AG20443 (cell line): ENCODE measurements at regions not wholly inside any gene's neighbourhood (a gene's known extent, or its start where the extent isn't known, plus 50 kb on each side); places are given as distances from the start of the nearest gene placed in this dataset.
"Not testable (repeated sequence)": the region's sequence is repeated elsewhere in the genome, so short reads cannot be mapped to it uniquely, and the experiment has no call there.

Source experiments
- DNase-seq: peaks from one replicate; pipeline ENCODE4 v3.0.0; 2012; ENCODE audit warnings: low spot score, mixed read lengths

DNA sequence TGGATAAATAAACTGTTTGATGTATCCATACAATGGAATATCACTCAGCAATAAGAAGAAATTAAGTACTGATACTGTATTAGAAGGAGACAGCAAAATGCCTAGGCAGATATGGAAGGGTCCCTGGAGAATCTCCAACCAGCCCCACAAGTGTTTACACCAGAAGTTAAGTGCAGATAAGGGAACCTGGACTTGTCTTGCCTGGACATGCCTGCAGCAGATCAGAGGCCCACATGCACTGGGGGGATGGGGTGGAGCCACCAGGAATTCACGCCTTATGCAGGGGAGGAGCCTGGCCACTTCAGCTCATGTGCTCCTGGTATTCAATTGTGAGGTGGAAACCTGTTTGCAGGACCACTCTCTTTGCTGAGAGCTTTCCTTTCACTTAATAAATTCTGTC is 356.9 kb downstream of the TUBA3C start:
- DNase-seq: not testable (repeated sequence)

DNA sequence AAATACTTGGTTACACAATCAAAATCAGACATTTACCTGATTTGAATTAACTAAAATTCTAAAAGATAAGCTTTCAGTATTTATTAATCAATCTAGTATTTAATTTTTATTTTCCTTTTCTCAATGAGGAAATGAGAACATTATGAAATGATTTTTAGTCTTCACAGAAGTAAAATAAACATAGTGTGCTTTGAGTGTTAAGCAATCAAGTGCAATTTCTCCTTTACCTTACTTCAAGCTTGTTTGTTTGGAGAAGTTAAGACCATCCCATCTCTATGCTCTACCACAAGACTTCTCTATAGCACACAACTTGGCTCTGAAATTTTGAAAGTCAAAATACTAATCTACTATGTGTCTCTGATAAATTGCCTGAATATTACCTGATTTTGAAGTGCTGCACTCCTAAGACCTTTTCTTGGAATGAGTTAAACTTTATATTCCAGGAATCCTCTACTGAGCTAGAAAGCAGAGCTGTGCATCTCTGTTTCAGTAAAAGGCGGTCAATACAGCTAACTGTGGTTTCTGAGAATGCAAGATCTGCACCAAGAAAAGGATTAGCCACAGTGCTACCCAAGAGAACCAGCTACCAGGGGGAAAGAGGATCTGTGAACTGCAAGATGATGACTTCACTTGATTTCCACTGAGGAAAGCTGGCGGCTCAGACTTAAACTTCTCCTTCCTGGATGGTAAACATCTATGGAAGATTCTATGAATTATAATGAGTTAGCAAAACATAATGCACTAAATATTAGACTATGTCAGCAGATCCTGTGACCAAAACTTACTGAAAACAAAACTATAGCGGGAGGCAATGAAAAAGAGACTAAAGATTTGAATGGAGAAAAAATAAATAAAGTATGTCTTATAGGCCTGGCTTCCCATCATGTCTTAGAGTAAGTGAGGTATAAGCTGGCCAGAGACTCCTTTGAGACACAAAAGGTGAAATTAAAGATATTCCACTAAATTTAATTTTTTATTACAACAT is 358.7 kb downstream of the TUBA3C start:
- DNase-seq: not testable (repeated sequence)

DNA sequence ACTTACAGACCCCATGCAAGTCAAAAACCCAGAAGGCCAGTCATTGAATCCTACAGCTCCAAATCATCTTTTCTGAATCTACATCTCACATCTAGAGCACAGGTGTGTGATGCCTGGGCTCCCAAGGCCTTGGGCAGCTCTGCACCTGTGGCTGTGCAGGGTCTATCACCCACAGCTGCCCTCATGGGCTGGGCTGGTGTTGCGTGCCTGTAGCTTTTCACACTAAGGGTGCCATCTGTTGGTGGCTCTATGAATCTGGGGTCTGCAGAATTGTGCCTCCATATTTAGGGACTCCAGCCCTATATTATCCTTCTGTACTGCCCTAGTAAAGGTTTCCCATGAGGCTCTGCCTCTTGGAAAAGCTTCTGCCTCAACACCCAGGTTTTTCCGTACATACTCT is 407.6 kb downstream of the TUBA3C start:
- DNase-seq: not testable (repeated sequence)

DNA sequence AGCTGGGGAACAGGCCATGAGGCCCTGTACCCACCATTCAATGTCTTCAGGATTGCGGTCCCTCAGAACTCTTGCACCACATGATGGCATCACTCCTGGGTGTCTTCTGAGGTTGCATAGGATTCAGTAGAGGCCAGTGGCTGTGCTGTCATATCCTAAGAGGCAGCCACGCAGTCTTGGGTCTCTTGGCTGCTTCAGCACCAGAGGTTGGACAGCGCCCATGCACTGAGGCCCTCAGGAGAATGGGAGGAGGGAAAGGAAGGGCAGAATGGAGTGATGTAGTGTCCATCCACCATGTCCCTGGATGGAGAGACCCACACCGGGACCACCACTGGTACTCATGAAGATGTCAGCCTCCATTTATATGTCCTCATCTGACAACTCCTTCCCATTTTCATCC is 439.9 kb downstream of the TUBA3C start:
- not testable (repeated sequence) for DNase-seq

DNA sequence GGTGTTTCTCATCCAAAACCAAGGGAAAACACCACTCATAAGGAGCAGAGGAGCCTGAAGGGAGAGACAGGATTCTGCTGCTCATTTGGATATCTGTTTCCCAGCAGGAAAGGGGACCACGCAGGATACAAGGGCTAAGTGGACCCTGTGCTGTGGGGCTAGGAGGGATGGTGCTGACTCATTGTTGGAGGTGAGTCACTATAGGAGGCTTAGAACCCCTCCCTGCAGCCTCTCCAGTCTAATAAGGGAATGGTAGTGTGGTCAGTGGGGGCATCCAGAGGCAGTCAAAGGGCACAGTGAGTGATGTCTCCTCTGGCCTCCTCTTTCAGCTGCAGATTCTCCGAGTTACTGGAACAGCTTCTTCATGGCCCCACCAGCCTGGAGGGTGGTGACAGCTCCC is 442.3 kb downstream of the TUBA3C start:
- no peak for DNase-seq

DNA sequence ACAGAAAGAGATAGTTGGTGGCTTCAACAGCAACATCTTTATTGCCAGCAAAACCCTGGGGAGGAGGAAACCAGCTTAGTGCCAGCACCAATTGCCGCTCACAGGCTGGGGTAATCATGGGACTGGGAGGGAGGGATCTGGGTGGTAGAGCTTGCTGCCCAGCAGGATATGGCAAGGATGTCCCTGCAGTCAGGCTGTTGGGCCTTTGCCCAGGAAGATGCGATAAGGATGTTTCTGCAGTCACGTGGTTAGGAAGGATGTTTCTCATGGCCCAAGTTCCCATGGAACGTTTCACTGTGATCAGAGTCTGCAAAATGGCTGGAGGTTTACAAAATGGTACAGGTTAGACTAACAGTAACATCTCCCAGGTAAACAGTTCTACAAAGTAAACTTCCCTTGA is 443.5 kb downstream of the TUBA3C start:
- not testable (repeated sequence) for DNase-seq

DNA sequence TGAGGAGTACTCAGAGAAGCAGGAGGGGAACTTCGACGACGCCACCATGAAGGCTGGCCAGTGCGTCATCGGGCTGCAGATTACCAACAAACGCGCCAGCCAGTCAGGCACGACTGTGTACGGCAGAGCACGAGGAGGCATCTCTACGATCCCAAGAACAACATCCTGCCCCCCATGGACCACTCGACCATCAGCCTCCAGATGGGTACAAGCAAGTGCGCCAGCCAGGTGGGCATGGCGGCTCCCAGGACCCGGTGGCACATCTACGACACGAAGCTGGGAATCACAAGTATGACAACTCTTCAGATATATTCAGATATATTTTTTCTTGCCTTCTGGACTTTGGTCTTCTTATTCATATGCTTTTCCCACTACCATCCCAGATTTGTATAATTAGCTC is 454.5 kb downstream of the TUBA3C start:
- DNase-seq: not testable (repeated sequence)

DNA sequence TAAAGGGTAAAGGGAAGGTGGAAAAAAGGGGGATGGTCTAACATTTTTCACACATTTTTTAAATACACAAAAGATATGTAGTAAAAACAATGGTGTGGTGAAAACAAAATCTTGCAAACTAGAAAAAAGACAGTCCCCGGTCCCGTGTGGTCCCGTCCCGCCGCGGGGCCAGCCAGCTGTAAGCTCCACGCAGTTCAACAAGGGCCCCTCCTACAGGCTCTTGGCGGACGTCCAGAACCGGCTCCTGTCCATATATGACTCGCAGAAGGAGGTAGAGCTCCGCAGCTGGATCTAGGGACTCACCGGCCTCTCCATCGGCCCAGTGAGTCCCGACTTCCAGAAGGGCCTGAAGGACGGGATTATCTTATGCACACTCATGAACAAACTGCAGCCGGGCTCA is 455.1 kb downstream of the TUBA3C start:
- not testable (repeated sequence) for DNase-seq

DNA sequence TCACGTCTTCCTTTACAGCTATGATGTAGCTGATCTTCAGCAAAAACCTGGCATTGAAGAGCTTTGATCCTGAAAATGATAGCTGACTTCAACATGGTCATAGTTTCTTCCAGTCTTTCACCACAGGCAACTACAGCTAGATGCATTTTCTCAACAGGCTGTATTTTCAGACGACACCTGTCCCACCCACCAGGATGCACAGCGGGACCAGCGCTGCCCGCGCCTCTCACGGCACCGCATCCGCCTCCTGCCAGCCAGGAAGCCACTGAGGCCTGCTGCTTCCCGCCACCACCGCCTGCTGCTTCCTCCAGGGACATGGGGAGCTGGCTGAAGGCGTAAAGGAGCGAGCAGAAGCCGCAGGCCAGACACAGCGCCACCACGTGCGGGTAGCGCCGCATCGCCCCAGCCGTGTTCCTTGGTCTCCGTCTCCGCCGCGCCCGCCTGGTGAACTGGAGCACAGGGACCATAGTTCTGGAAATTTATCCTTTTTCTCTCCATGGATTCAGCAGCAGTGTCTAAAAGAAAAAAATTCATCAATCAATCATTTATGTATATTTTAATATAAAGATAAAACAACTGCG is 456.3 kb downstream of the TUBA3C start:
- not testable (repeated sequence) for DNase-seq

DNA sequence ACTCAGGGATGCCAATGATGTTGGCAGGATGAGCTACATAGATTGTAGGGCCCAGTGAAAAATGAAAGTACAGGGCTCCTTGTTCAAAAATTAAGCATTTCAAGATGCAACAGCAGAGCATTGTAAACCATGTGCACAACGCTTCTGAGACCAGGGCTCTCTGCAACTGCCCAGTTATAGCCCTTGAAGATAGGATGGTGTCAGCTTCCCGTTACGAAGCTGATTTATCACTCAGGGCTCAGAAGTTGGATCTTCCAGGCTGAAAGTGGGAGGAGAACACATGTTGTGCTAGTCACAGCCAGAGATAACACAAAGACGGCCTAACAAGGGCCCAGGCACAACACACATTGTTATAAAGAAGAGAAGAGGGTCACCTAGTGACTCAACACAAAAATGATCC is 466.7 kb downstream of the TUBA3C start:
- DNase-seq: no peak

DNA sequence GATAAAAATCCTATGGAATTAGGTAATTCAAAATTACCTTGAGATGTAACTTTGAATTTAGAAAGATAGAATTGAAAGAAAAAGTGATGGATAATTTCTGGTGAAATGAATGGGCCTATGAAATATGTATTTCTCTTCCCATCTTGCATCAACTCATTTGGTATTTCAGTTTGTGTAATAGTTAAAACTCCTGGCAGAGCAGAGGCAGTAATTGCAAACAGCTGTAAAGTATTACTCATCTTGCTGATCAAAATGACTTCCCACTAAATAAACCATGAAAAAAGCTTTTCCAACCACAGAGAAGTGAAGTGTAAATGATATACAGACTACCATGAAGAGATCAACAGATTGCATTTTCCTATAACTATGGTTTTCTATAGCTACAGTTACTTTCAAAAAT is 471.0 kb downstream of the TUBA3C start:
- DNase-seq: not testable (repeated sequence)

DNA sequence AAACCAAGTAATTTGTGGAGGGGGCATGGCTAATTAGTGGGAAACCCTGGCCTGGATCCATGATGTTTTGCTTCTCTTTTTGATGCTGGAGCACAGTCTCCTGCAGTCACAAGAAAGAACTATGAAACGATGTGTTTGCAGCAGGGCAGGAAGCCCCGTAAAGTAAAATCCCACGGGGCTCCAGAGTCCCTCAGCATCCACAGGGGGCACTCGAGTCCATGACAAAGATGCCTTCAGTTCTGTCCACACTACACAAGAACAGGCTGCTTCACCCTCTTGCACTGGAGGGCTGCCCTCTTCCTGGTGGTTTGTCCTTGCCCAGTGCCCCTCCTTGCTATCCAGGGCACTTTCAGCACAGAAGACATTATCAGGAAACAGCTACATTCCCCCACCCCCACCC is 475.1 kb downstream of the TUBA3C start:
- not testable (repeated sequence) for DNase-seq

DNA sequence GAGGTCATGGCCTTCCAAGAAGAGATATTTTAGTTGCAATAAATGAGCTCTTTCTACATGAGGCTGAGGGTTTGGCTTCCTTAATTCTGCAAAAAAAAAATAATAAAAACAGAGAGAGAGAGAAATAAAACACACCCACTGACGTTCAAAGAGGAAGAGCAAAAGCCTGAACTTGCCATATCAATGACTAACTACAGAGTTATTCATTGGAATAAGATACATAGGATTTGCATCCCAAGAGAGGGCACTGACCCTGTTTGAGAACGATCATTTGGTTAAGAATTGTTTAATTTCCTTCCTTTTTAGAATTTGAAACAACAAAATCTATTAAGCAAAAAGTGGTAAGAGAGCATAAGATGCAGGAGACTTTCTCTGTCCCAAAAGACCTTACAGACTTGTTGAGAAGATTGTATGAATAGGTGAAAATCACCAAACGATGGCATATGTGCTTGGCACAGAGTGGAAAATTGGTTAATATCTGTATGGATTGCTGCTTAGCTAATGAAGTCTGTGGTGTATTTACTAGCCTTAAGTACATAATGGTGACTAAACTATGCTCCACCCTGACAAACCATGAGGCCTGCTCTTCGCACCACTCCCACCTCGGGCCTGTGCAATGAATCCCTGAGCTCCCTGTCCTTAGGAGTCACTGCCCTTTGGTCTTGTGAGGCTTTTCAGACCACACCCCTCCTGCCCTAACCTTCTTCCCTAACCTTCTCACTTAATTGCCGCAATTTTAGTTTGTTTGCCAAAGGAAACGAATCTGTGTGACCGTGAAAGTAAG is 479.0 kb downstream of the TUBA3C start:
- not testable (repeated sequence) for DNase-seq

DNA sequence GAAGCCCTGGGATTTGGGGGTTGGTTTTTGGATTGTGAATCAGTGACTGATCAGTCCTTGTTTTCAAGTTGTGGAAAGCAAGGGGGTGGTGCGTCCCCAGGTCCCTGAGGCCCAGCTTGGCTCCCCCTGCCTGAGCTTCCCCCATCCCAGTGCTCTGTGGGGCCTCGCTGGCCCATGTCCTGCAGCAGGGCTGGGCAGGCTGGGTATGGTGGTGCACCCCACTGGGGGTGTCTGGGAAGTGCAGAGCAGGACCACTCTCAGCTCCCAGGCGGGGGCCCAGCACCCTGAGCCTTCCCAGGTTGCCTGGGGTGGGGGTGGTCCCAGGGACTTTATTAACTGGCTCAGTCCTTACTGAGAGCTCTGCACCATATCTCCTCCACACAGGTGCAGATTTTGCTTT is 483.3 kb downstream of the TUBA3C start:
- DNase-seq: not testable (repeated sequence)

DNA sequence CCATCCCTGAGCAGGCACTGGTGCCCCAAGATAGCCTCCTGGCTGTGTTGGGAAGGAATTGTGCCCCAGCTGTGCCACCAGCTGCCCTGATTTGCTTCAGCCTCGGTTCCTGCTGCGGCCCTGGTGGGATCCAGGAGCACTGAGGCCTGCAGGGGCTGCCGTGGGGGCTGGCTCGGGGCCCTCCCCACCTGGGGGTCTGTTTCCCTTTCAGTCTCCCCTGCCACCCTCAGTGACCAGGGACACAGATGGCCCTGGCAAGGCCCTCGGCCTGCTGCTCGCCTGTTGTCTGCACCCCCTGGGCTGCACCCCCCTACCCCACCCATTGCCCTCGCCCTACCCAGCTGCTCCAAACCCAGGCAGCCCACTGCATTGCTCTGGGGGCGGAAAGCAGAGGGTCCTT is 483.8 kb downstream of the TUBA3C start:
- not testable (repeated sequence) for DNase-seq

DNA sequence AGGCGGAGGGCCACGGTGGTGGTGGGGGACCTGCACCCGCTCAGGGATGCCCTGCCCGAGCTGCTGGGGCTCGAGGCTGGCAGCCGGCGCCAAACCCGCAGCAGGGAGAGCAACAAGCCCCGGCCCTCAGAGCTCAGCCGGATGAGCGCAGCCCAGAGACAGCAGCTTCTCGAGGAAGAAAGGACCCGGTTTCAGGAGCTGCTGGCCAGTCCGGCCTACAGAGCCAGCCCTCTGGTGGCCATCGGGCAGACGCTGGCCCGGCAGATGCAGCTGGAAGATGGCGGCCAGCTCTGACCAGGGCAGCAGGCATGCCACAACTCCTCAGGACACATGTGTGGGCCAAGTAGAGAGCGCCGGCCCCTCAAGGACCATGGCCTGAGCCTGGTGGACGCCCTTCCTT is 484.4 kb downstream of the TUBA3C start:
- not testable (repeated sequence) for DNase-seq

DNA sequence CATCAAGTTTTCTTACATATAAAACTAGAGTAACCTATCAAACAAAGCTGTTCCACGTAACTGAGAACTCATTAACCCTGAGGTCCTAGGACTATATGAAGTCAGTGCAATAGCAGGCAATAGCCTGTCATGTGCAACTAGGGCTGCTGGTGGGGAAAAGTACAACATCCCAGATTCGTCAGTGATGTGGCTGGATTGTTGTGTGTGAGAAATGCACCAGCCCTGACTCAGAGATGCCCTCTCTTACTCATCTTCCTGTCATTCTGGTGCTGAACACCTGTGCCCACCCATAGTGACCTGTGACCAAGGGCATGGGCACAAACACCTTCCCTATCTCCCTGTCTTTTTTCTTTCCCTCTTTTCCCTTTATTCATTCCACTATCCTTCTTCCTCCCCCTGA is 504.2 kb downstream of the TUBA3C start:
- not testable (repeated sequence) for DNase-seq

DNA sequence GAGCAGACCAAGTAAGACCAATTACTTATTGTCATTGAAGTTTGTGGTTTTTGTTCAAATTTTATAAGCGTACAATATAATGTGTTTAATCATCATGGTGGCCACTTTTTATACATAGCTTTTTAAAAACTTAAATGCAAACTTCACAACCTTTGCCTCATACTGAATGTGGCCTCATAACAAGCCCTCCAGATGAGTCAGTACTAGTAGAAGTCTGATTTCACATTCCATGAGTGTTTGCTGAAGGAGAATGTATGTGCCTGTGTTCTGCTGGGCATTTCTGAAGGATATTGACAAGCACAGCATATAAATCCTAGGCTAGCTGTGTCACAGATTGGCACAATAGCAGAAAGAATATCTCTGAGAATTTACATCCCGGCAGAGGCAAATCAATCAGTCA is 506.4 kb downstream of the TUBA3C start:
- DNase-seq: not testable (repeated sequence)

DNA sequence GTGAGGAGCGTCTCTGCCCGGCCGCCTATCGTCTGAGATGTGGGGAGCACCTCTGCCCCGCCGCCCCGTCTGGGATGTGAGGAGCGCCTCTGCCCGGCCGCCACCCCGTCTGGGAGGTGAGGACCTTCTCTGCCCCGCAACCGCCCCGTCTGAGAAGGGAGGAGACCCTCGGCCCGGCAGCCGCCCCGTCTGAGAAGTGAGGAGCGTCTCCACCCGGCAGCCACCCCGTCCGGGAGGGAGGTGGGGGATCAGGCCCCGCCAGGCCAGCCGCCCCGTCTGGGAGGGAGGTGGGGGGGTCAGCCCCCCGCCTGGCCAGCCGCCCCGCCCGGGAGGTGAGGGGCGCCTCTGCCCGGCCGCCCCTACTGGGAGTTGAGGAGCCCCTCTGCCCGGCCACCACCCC is 507.8 kb downstream of the TUBA3C start:
- not testable (repeated sequence) for DNase-seq

DNA sequence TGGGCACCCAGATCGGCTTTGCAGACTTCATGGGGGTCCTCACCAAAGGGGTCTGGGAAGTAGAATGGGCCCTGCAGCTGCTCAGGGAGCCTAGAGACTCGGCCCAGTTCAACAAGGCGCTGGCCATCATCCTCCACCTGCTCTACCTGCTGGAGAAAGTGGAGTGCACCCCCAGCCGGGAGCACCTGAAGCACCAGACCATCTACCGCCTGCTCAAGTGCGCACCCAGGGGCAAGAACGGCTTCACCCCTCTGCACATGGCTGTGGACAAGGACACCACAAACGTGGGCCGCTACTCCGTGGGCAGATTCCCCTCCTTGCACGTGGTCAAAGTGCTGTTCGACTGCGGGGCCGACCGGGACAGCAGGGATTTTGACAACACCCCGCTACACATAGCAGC is 515.0 kb downstream of the TUBA3C start:
- DNase-seq: not testable (repeated sequence)

DNA sequence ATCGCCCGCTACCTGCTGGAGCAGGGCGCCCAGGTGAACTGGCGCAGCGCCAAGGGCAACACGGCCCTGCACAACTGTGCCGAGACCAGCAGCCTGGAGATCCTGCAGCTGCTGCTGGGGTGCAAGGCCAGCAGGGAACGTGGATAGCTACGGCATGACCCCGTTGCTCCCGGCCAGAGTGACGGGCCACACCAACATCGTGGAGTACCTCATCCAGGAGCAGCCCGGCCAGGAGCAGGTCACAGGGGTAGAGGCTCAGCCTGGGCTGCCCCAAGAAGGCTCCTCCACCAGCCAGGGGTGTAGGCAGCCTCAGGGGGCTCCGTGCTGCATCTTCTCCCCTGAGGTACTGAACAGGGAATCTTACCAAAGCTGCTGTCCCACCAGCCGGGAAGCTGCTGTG is 515.9 kb downstream of the TUBA3C start:
- not testable (repeated sequence) for DNase-seq

DNA sequence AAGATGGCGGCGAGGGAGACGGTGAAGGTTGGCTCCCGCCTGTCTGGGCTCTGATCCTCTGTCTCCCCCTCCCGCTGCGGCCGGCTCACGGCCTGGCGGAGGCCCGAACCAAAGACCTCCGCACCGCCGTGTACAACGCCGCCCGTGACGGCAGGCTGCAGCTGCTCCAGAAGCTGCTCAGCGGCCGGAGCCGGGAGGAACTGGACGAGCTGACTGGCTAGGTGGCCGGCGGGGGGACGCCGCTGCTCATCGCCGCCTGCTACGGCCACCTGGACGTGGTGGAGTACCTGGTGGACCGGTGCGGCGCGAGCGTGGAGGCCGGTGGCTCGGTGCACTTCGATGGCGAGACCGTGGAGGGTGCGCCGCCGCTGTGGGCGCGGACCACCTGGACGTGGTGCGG is 516.5 kb downstream of the TUBA3C start:
- not testable (repeated sequence) for DNase-seq
